ENCODE measurements at regions not wholly inside any gene's neighbourhood (a gene's known extent, or its start where the extent isn't known, plus 50 kb on each side); places are given as distances from the start of the nearest gene placed in this dataset.

- DNase-seq = no peak
- Mint-ChIP-seq H3K4me3 (no peak overlapping the region), H3K27me3 (ENCODE audit: insufficient read depth) (no peaks in the 10 kb centered on the region), H3K4me1 (ENCODE audit: low read depth) (peaks cover 27% of the 10 kb centered on the region), H3K9me3 (no peaks in the 10 kb centered on the region), H3K36me3 (ENCODE audit: low read depth) (no peaks in the 10 kb centered on the region), H3K27ac (no peak overlapping the region)
- TF ChIP-seq CTCF (IDR thresholded peaks at IDR 0.05) = no peak
Observed at GRCh38 chr13:106139942-106140341, 395.5 kb downstream of the EFNB2 start.

- H3K27ac Mint-ChIP-seq = no peak overlapping the region
- no peak for TF ChIP-seq CTCF (IDR thresholded peaks at IDR 0.05)
- no peak for DNase-seq
Observed at GRCh38 chr13:106139377-106139776, 396.1 kb downstream of the EFNB2 start.

GRCh38 chr13:106138620-106139019 is 396.8 kb downstream of the EFNB2 start:
- no peak overlapping the region for H3K4me3 Mint-ChIP-seq
- peaks cover 29% of the 10 kb centered on the region for H3K4me1 Mint-ChIP-seq (ENCODE audit: low read depth)
- DNase-seq = no peak
- H3K9me3 Mint-ChIP-seq = peaks cover 4% of the 10 kb centered on the region
- no peak for TF ChIP-seq CTCF (IDR thresholded peaks at IDR 0.05)
- H3K27ac Mint-ChIP-seq = no peak overlapping the region
- H3K36me3 Mint-ChIP-seq (ENCODE audit: low read depth) = peaks cover 10% of the 10 kb centered on the region
- H3K27me3 Mint-ChIP-seq (ENCODE audit: insufficient read depth) = no peaks in the 10 kb centered on the region

More at GRCh38 chr13:106139377-106139776, 396.1 kb downstream of the EFNB2 start:
- Mint-ChIP-seq H3K4me3 (no peak overlapping the region), H3K4me1 (ENCODE audit: low read depth) (peaks cover 29% of the 10 kb centered on the region), H3K9me3 (no peaks in the 10 kb centered on the region), H3K36me3 (ENCODE audit: low read depth) (peaks cover 4% of the 10 kb centered on the region), H3K27me3 (ENCODE audit: insufficient read depth) (no peaks in the 10 kb centered on the region)

- DNase-seq = peak; percentile 67
- Mint-ChIP-seq H3K27me3 (ENCODE audit: insufficient read depth) (peaks cover 9% of the 10 kb centered on the region), H3K27ac (peak overlapping the region; percentile 76), H3K36me3 (ENCODE audit: low read depth) (peaks cover 23% of the 10 kb centered on the region), H3K4me1 (ENCODE audit: low read depth) (peaks cover 34% of the 10 kb centered on the region), H3K9me3 (peaks cover 18% of the 10 kb centered on the region), H3K4me3 (peak overlapping the region; percentile 3; the same call in 1 of the 2 replicates)
- peak; percentile 19 for TF ChIP-seq CTCF (IDR thresholded peaks at IDR 0.05)
Observed at GRCh38 chr13:106133025-106133424, 402.4 kb downstream of the EFNB2 start.

GRCh38 chr13:106132216-106132615 is 403.2 kb downstream of the EFNB2 start:
- Mint-ChIP-seq H3K9me3 (peaks cover 18% of the 10 kb centered on the region), H3K27me3 (ENCODE audit: insufficient read depth) (peaks cover 9% of the 10 kb centered on the region), H3K4me3 (no peak overlapping the region), H3K36me3 (ENCODE audit: low read depth) (peaks cover 23% of the 10 kb centered on the region), H3K27ac (peak overlapping the region; percentile 76; the same call in 1 of the 2 replicates), H3K4me1 (ENCODE audit: low read depth) (peaks cover 34% of the 10 kb centered on the region)
- no peak for DNase-seq
- no peak for TF ChIP-seq CTCF (IDR thresholded peaks at IDR 0.05)

GRCh38 chr13:106129993-106130392 is 405.5 kb downstream of the EFNB2 start:
- H3K9me3 Mint-ChIP-seq = peaks cover 18% of the 10 kb centered on the region
- H3K4me3 Mint-ChIP-seq = no peak overlapping the region
- TF ChIP-seq CTCF (IDR thresholded peaks at IDR 0.05) = no peak
- peaks cover 9% of the 10 kb centered on the region for H3K27me3 Mint-ChIP-seq (ENCODE audit: insufficient read depth)
- H3K36me3 Mint-ChIP-seq (ENCODE audit: low read depth) = peaks cover 23% of the 10 kb centered on the region
- H3K4me1 Mint-ChIP-seq (ENCODE audit: low read depth) = peaks cover 34% of the 10 kb centered on the region
- DNase-seq = no peak
- no peak overlapping the region for H3K27ac Mint-ChIP-seq
